CD1c-positive myeloid dendritic cell (primary cell): ENCODE measurements at regions not wholly inside any gene's neighbourhood (a gene's known extent, or its start where the extent isn't known, plus 50 kb on each side); places are given as distances from the start of the nearest gene placed in this dataset.
"Not testable (repeated sequence)": the region's sequence is repeated elsewhere in the genome, so short reads cannot be mapped to it uniquely, and the experiment has no call there.

ENCODE experiments used
- DNase-seq: peaks from one replicate; pipeline ENCODE4 v3.0.0-alpha.2; 2016; ENCODE audit errors: extremely low spot score

DNA sequence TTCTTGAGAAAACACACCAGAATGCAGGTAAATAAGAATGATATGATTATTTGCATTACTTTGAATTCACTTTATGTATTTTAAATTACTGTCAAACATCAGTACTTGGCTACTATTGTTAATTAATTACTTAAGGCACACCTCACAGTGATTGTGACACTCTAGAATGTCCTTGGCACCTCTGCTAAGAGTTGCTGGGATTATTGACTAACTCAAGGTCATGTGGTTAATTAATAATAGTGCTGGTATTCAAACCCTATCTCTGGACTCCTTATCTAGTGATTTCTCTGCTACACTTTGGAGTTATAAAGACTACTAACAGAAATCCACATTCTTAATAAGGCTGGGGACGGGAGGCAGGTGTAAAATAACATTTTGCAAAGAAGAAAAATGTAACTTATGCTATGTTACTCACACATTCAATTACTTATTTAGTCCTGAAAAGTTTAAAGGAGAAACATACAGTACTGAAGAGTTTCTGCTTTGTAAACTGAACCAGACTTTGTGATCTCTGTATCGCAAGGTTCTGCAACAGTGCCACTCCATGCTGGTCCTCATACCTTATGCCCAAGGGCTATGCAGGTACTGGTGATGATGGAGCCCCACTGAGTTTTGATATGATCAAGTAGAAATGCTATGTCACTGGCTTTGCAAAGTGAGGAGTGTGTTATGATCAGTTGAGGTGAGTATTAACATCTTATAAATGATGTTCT is 242.7 kb downstream of the MID1IP1 start:
- no peak for DNase-seq

DNA sequence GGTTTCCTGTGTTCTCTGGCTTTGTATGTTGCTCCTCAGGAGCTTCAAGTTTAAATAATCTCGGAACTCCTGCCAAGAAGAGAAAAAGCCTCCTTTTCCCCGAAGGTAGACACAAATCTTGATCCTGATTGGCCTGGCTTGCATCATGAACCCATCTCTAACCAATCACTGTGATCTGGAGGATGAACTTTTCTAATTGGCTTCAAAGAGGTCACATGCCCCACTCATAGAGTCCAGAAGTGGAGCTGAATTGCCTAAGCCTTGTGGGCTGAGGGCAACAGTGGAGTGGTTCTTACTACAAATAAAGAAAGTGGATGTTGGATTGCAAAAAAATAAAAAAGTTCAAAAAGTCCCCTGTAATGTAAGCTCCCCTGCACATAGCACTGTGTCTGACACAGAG is 245.9 kb downstream of the MID1IP1 start:
- no peak for DNase-seq

DNA sequence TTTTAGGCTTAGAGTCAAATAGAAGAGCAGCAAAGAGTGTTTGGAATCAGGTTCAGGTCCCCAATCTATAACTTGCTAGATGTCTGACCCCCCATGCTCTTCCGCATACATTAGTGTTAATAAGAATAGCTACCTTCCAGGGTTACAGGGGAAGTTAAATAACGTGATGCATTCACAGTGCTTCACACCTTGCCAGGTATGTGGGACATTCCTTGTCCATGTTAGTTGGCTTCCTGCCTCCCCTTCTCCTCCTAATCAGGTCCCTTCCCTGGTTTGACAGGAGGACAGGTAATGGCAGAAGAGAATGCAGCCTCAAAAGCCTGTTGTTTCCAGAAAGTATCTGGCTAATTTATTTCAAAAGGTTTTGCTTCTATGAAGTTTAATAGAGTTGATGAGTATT is 248.7 kb downstream of the MID1IP1 start:
- no peak for DNase-seq

DNA sequence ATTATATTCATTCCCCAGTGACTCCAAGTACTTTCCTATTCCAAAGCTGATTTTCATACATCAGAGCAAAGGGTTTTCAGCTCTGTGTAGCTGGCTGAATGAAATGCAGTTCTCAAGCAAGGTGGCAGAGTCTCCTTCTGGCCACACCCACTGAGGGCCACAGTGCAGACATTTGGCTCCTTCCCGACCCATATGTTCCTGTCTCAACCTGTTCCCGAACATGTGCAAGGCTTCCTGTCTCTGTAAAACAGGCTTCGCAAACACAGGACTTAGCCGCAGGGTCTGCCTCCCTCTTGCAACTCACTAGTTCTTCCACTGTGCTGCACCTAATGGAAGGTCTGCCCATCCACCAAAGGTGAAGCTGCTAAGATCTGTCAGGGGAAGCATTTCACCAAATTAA is 249.2 kb downstream of the MID1IP1 start:
- DNase-seq: no peak

DNA sequence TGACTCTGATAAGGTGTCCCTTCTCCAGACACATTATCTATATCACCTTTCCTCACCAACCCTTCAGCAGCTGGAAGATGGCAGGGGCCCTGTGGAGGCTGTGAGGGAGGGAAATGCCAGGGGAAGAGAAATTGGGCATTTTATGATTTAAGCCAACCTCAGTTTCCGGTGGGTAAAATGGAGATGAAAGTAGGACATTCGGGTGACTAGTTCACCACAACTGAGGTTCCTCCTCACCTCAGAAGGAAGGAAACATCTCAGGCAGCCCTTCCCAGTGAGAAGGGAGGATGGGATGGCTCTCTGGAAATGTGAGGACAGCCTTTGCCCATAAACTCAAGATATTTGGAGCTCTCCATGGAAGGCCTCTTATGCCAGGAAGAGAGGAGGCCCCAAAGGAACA is 251.5 kb downstream of the MID1IP1 start:
- DNase-seq: no peak

DNA sequence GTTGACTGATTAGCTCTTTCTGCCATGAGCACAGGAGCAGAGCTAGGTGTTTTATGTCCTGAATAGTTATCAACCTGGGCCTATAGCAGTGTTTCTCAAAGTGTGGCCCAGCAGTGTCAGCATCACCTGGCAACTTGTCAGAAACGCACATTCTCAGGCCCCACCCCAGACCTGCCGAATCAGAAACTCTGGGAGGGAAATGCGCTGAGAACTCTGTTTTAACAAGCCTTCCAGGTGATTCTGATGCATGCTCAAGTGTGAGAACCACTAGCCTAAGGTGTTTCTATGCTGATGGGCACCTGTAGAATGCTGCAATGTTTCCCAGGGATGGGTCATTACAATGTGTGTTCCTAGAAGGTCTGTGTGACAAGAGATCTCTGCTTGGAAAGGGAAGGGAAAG is 257.5 kb downstream of the MID1IP1 start:
- DNase-seq: no peak

DNA sequence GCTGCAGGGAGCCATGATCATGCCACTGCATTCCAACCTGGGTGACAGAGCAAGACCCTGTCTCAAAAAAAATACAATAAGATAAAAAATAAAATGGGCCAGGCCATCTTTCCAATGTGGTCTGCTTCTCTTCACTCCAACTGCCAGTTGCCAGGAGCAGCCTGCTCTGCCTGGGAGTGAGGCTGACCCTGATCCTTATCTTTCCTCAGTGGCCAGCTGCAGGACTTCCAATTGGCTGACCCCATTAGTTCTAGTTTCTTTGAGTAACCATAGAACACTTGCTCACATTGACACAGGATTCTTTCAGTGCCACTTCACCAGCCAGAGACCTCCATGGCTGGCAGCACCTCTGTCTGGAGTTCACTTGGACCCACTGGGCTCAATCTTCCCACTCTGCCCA is 258.6 kb downstream of the MID1IP1 start:
- DNase-seq: no peak

DNA sequence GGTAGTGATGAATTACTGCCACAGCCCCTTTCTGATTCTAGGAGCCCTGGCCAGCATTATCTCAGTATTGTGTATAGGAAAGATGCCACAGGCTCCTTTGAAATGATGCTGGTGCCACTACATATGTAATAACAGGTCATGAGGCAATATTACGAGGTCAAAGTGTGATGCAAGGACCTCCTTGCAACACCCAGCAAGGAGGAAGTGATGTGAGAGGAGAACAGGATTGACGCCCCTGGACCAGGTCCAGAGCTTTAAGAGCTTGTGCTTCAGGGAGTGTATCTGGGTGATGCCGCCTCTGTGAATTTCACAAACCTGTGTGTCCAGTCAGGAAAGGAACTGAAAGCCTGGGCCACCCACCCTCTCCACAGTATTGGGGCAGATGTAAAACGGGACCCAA is 261.8 kb downstream of the MID1IP1 start:
- peak; percentile 86 for DNase-seq

DNA sequence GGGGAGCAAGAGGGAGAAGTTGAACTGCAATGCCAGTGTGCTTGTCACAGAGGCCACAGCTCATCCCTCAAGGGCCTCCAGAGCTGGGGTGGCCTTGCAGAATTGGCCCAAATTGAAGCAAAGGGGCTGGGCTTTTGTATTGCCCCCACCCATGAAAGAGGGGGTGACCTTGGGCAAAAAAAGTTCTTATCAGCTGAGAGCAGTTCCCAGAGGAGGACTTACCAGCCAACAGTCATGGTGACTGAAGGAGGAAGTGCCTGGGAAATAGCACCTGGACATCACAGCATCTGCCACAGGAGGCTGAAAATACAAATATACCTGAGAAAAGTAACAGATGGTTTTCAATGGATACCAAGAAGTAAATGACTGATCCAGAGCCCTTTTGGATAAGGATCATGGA is 262.4 kb downstream of the MID1IP1 start:
- no peak for DNase-seq

DNA sequence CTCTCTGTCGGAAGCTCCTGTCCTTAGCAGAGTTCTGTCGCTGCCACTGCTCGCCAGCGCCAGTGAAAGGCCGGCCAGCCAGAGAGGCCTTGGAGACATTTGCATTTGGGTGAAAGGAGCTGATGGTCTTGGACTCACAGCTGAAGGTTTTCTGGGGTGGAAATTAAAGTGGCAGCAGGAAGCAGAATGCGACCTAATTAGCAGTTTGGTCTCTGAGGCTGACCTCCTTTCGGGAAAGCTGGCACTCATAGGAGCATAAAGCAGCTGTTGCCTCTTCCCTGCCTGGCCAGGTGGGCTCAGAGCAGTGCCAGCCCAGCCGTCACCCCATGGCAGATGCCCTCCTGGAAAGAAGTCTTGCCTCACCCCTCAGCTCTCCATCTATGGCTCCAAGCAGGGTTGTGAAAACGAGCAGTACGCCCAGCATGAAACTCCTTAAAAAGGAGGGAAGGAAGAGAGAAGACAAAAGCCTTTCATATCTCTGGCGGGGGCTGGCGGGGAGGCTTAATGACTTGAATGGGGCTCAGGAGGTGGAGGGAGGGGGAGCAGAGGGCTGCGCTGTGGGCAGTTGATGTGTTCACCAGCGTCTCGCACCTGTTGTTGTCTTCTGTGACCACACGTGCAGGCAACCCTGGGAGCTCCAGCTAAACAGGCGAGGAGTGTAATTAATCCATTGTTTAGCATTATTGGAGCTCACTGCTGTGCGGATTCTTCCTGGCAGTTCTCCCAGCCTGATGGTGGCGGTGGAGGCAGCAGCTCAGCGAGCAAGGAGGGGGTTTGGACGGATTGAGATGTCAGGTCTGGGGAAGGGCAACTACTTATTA is 264.0 kb downstream of the MID1IP1 start:
- no peak for DNase-seq

DNA sequence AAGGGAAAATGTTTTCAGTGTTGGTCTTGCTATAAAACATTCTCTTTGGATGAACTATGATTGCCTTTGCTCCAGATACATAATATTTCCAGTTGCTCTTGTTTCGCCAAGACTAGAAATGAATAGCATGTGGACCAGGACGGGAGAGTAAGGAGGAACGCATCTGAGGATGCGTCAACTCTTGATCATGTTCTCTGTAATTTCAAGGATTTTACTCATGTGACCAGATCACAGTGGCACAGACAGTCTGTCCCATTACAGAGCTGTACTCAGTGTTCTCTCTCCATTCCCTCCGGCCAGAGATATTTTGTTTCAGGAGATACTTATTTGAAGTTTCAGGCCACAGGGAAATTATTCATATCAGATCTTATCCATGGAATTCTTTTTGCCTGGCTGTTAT is 266.6 kb downstream of the MID1IP1 start:
- DNase-seq: no peak

DNA sequence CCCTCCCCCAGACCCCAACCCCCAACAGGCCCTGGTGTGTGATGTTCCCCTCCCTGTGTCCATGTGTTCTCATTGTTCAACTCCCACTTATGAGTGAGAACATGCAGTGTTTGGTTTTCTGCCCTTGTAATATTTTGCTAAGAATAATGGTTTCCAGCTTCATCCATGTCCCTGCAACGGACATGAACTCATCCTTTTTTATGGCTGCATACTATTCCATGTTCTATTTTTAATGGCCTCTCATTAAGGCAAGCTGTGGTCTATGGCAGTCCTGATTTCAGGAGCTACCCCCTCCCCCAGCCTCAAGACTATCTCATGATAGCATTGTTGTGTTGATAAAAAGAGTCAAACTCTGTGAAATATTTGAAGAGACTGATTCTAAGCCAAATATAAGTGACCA is 267.4 kb downstream of the MID1IP1 start:
- DNase-seq: not testable (repeated sequence)

DNA sequence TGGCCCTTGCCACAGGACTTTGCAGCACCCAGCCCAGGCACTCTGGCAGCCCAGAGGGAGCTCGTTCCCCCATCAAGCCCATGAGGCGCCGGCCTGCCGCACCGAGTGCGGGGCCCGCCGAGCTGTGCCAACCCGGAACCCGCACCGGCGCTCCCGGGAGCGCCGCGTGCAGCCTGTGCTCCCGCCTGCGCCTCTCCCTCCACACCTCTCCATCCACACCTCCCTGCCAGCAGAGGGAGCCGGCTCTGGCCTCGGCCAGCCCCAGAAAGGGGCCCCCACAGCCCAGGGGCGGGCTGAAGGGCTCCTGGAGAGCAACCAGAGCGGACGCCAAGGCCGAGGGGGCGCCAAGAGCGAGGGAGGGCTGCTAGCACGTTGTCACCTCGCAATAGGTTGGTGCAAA is 268.8 kb downstream of the MID1IP1 start:
- no peak for DNase-seq

DNA sequence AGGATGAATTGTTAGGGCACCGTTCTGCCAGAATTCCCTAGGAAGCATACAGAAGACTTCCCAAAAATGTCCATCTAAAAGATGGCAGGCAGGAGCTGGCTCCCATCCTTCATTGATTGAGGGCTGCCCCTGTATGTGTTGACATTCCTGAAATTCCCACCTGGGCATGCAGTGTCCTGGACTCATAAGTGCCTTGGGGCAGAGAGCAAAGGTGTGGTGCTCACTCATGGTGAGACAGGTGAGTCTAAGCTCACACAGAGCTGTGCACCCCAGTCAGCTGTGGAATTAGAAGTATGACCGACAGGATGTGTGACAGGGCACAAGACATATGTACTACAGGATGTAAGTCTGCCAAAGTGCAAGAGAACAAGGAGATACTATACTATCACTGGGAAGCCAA is 271.9 kb downstream of the MID1IP1 start:
- no peak for DNase-seq

DNA sequence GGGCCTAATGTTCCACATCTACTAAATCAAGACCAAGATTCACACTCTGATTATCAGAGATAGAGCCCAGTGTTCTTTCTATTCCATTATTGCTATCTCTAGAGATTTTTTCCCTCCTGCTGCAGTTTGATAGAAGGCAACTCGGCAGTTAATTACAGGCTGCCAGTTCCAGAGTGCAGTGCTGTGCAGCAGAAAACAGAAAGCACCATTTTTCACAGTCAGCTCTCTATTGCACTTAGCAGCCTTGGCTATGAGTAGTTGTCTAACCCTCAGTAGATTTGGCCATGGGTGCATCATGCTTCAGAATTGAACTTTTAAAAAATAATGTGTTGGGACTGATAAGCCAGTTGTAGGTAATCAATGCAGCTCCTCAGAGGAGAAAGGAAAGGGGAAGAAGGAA is 295.3 kb downstream of the MID1IP1 start:
- DNase-seq: no peak

DNA sequence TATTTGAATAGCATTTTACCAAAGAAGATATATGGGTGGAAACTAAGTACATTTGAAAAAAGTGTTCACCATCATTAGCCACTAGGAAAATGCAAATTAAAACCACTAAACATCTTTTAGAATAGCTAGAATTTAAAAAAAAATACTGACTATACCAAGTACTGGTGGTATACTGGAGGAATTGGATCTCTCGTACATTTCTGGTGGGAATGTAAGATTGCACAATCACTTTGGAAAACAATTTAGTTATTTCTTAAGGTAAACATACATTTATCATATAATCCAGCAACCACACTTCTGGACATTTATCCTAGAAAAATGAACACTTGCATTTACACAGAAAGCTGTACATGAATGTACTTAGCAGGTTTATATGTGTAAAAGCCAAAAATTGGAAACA is 303.5 kb downstream of the MID1IP1 start:
- no peak for DNase-seq

DNA sequence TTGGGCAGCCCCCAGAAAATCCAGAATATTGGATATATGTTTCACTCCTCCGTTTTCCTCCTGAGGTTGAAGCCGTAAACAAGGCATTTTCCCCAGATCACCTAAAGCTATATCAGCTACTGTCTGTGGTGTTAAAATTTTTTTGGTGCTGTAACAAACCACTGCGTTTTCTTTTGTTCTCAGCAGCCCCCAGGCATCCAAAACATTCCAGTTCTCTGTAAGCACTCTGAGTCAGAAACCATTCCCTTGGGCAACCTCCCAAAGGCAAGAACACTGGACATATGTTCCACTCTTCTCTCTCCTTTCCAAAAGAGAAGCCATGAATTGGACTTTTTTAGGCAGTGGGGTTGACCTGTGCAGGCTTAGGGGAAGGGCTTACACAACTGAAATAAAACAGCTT is 310.9 kb downstream of the MID1IP1 start:
- no peak for DNase-seq

DNA sequence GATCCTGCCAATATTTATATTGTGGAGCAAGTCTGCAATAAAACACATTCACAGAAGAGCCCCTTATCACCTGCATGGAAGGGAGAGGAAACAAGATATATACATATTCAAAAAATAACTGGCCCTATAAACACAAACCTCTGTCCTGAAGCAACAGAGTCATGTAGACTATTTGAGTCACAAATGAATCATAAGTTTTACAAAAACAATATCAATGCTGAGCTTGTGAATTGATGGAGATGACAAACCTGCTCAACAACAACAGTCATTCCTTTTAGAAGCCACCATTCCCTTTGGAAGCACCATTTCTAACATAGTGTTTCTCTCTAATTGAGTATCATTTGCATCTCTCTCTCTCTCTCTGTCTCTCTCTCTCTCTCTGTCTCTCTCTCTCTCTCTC is 313.9 kb downstream of the MID1IP1 start:
- DNase-seq: no peak

DNA sequence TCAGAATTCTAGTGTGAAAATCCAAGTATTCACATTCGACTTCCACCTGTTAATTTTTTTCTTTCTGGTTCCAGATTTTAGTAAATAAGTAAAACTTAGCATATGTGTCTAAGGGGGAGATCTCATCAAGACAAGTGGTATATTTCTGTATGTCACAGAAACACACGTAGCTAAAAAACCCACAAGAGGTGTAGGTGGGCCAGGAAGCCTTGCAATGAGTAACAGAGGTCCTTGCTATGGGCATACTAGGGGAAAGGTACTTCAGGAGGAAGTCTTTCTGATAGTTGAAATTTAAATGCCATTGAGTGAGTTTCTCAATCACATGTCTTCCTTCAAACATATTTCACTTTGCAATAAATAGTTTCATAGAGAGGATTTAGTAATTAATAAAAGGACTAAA is 315.8 kb downstream of the MID1IP1 start:
- peak; percentile 3 for DNase-seq

DNA sequence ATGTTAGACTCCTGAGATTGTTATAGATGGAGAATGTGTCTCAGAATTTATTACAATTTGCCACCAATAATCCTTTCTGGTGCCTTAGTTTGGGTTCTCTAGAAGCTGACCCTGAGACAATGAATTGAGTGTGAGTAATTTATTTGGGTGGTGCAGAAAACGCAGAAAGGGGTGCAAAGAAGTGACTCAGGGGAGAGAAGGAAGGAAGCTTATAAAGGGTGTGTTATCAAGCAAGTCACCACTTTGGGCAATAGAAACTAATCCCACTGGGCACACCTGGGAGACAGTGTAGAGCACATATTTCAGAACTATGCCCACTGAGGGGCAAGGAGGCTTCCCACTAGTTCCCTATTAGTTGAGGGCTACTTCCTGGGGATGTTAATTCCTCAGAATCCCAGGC is 320.6 kb downstream of the MID1IP1 start:
- DNase-seq: no peak

DNA sequence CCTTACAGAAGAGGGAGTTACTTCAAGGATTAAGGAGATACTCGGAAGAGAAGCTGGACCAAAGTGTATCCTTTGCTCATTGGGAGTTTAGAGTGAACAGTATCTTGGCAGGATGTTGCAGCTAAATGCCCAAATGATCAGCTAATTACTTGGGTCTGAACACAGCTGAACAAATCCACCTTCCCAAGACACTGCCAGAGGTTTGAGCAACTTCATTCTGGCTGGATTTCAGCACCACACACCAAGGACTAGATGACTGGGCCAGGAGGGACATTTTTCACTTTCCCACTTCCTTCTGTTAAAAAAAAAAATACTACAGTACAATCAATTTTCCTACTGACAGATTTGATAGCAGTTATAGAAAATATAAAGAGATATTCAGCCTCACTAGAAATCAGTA is 324.6 kb downstream of the MID1IP1 start:
- no peak for DNase-seq

DNA sequence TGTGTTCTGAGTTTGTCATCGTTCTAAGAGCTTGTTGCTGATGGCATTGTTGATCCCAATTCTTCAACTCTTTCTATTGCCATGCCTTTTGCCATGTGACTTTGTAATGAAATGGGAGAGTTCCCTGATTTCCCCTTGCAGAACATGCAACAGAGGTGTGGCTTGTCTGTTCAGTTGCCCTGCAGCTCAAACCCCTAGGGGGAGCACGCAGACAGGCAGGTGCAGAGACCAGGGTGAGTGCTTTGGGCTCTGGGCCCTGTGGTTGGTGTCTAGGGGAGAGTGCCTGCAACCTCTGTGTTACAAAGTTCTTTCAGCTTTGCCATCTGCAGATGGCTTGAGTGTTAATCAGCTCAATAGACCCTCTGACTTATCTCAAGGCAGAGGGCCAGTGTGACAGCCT is 332.7 kb downstream of the MID1IP1 start:
- DNase-seq: no peak

DNA sequence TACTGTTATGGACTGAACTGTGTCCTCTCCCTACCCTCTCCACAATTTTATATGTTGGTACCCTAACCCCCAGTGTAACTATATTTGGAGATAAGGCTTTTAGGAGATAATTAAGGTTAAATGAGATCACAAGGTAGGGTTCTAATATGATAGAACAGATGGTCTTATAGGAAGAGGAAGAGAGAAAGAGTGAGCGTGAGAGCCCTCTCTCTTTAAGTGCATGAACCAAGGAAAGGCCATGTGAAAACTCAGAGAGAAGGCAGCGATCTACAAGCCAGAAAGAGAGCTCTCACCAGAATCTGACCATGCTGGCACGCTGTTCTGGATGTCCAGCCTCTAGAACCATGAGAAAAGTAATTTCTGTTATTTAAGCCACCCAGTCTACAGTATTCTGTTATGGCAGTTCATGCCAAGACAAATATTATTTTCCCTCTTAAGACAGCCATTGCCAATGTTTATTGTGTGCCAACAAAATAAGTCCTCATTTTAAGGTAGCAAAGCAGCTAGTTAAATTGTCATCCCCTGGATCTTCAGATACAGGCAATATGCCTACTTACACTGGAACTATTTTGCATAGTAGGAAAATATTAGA is 336.2 kb downstream of the MID1IP1 start:
- no peak for DNase-seq
